Superior temporal gyrus (tissue), 1 donor: ENCODE measurements at regions not wholly inside any gene's neighbourhood (a gene's known extent, or its start where the extent isn't known, plus 50 kb on each side); places are given as distances from the start of the nearest gene placed in this dataset.
"Not testable (repeated sequence)": the region's sequence is repeated elsewhere in the genome, so short reads cannot be mapped to it uniquely, and the experiment has no call there.

Source experiments
- DNase-seq: peaks from one replicate; pipeline ENCODE4 v3.0.0-alpha.2; 2016; ENCODE audit errors: extremely low spot score

GRCh38 chr13:47705185-47705584 lies 295.9 kb downstream of the SUCLA2 start:
- no peak for DNase-seq

- no peak for DNase-seq
Observed at GRCh38 chr13:47696674-47697073, 304.4 kb downstream of the SUCLA2 start.

- no peak for DNase-seq
Observed at GRCh38 chr13:47687577-47687976, 313.5 kb downstream of the SUCLA2 start.

- DNase-seq: not testable (repeated sequence)
Observed at GRCh38 chr13:47685156-47685555, 315.9 kb downstream of the SUCLA2 start.

GRCh38 chr13:47680748-47681147 lies 320.3 kb downstream of the SUCLA2 start:
- no peak for DNase-seq

GRCh38 chr13:47679401-47679800 lies 321.7 kb downstream of the SUCLA2 start:
- DNase-seq: no peak

- DNase-seq: no peak
Observed at GRCh38 chr13:47678201-47678968, 322.7 kb downstream of the SUCLA2 start.

GRCh38 chr13:47675871-47676270 lies 325.2 kb downstream of the SUCLA2 start:
- no peak for DNase-seq

- DNase-seq: no peak
Observed at GRCh38 chr13:47673009-47673850, 327.8 kb downstream of the SUCLA2 start.

GRCh38 chr13:47672245-47673008 lies 328.6 kb downstream of the SUCLA2 start:
- DNase-seq: no peak

GRCh38 chr13:47671776-47672175 lies 329.3 kb downstream of the SUCLA2 start:
- DNase-seq: no peak

GRCh38 chr13:47665043-47665442 lies 336.0 kb downstream of the SUCLA2 start:
- DNase-seq: no peak

- DNase-seq: no peak
Observed at GRCh38 chr13:47661076-47661475, 340.0 kb downstream of the SUCLA2 start.

GRCh38 chr13:47656651-47657050 lies 344.4 kb downstream of the SUCLA2 start:
- DNase-seq: no peak

GRCh38 chr13:47650209-47650608 lies 350.9 kb downstream of the SUCLA2 start:
- no peak for DNase-seq

- DNase-seq: no peak
Observed at GRCh38 chr13:47647001-47647400, 354.1 kb downstream of the SUCLA2 start.

GRCh38 chr13:47646298-47646697 lies 354.8 kb downstream of the SUCLA2 start:
- no peak for DNase-seq

GRCh38 chr13:47639738-47640447 lies 361.2 kb downstream of the SUCLA2 start:
- DNase-seq: no peak

GRCh38 chr13:47638627-47639026 lies 362.4 kb downstream of the SUCLA2 start:
- DNase-seq: no peak

GRCh38 chr13:47632311-47632710 lies 368.8 kb downstream of the SUCLA2 start:
- DNase-seq: no peak

- no peak for DNase-seq
Observed at GRCh38 chr13:47628666-47629065, 372.4 kb downstream of the SUCLA2 start.

GRCh38 chr13:47623862-47624261 lies 377.2 kb downstream of the SUCLA2 start:
- no peak for DNase-seq
